Mesothelial cell of epicardium (in vitro differentiated cells): ENCODE measurements at regions not wholly inside any gene's neighbourhood (a gene's known extent, or its start where the extent isn't known, plus 50 kb on each side); places are given as distances from the start of the nearest gene placed in this dataset.

ENCODE experiments used
- DNase-seq, 2 experiments: peaks; one replicate each; pipeline ENCODE4 v3.0.0; 2021; ENCODE audit warnings: low spot score in 2 of 2; ENCODE audit not compliant: unreplicated experiment in 2 of 2
- H3K27ac Mint-ChIP-seq: 2 replicates; pipeline ENCODE4 v1.8.0; 2021; ENCODE audit warnings: mixed read lengths
- H3K27me3 Mint-ChIP-seq: 2 replicates; pipeline ENCODE4 v1.8.0; 2021; ENCODE audit warnings: low read depth, mixed read lengths
- H3K36me3 Mint-ChIP-seq: 2 replicates; pipeline ENCODE4 v1.8.0; 2021; ENCODE audit warnings: mixed read lengths
- H3K4me1 Mint-ChIP-seq: 2 replicates; pipeline ENCODE4 v1.8.0; 2021; ENCODE audit warnings: mixed read lengths
- H3K4me3 Mint-ChIP-seq: 2 replicates; pipeline ENCODE4 v1.8.0; 2021; ENCODE audit warnings: mild to moderate bottlenecking, moderate library complexity, mixed read lengths
- H3K9me3 Mint-ChIP-seq: 2 replicates; pipeline ENCODE4 v1.8.0; 2021; ENCODE audit warnings: mixed read lengths
- CTCF ChIP-seq: fragments of 200-600 bp; sonication (generic); IDR thresholded peaks from one replicate; pipeline ENCODE4 v1.5.0; 2021; ENCODE audit warnings: antibody characterized with exemption; ENCODE audit not compliant: unreplicated experiment

DNA sequence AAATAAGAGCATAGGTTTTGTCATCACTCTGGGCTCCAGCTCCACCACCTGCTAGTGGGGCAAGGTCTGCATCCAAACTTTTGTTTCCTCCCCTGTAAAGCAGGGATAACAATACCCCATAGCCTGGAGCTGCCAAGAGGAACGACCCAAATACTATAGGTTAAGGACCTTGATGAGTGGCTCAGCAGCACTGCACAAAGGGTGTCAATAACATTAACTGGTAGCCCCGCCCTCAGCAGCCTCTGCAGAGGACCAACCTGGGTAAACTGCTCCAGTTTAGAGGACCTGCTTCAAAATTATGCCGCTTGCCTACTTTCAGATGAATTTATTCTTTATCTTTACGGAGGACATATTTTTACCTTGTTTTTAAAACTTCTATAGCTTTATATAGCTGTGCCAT lies 65.8 kb upstream of the RIOK3 start:
- H3K4me3 Mint-ChIP-seq, result no peak overlapping the region
- no peak for DNase-seq
- H3K27me3 Mint-ChIP-seq, result no peaks in the 10 kb centered on the region
- peaks cover 16% of the 10 kb centered on the region for H3K36me3 Mint-ChIP-seq
- no peak overlapping the region for H3K27ac Mint-ChIP-seq
- no peaks in the 10 kb centered on the region for H3K9me3 Mint-ChIP-seq
- peaks cover 8% of the 10 kb centered on the region for H3K4me1 Mint-ChIP-seq
- TF ChIP-seq CTCF, result no peak

DNA sequence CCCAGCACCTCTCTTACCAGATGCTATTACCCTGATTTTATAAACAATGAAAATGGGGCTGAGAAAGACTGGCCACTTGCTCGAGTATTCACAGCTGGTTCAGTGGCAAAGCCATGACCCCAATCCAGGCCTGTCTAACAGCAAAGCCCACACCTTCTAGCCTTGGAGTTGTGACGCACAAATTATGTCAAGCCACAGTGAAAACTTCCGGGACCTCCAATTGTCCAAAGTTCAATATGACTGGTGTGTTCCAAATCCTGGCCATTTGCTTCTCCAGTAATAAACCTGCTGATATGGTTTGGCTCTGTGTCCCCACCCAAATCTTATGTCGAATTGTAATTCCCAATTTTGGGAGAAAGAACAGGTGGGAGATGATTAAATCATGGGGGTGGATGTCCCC lies 64.7 kb upstream of the RIOK3 start:
- no peaks in the 10 kb centered on the region for H3K9me3 Mint-ChIP-seq
- TF ChIP-seq CTCF, result no peak
- H3K4me1 Mint-ChIP-seq, result peaks cover 8% of the 10 kb centered on the region
- peaks cover 11% of the 10 kb centered on the region for H3K36me3 Mint-ChIP-seq
- no peak for DNase-seq
- H3K27ac Mint-ChIP-seq, result no peak overlapping the region
- no peak overlapping the region for H3K4me3 Mint-ChIP-seq
- no peaks in the 10 kb centered on the region for H3K27me3 Mint-ChIP-seq

- Mint-ChIP-seq H3K4me3 (no peak overlapping the region), H3K27me3 (no peaks in the 10 kb centered on the region), H3K9me3 (peaks cover 4% of the 10 kb centered on the region), H3K36me3 (peaks cover 7% of the 10 kb centered on the region), H3K27ac (no peak overlapping the region), H3K4me1 (peaks cover 4% of the 10 kb centered on the region)
- TF ChIP-seq CTCF, result no peak
- no peak for DNase-seq
Observed at GRCh38 chr18:23391156-23391555, 61.9 kb upstream of the RIOK3 start.

- peaks cover 11% of the 10 kb centered on the region for H3K4me1 Mint-ChIP-seq
- no peak for DNase-seq
- peaks cover 4% of the 10 kb centered on the region for H3K9me3 Mint-ChIP-seq
- H3K27ac Mint-ChIP-seq, result no peak overlapping the region
- H3K27me3 Mint-ChIP-seq, result no peaks in the 10 kb centered on the region
- no peak for TF ChIP-seq CTCF
- peaks cover 12% of the 10 kb centered on the region for H3K36me3 Mint-ChIP-seq
- no peak overlapping the region for H3K4me3 Mint-ChIP-seq
Observed at GRCh38 chr18:23397907-23398306, 55.2 kb upstream of the RIOK3 start.

- no peak for TF ChIP-seq CTCF
- no peak overlapping the region for H3K27ac Mint-ChIP-seq
- no peak for DNase-seq
- H3K36me3 Mint-ChIP-seq, result peaks cover 13% of the 10 kb centered on the region
- H3K4me1 Mint-ChIP-seq, result peaks cover 11% of the 10 kb centered on the region
- H3K9me3 Mint-ChIP-seq, result peaks cover 7% of the 10 kb centered on the region
- H3K4me3 Mint-ChIP-seq, result no peak overlapping the region
- no peaks in the 10 kb centered on the region for H3K27me3 Mint-ChIP-seq
Observed at GRCh38 chr18:23398401-23398800, 54.7 kb upstream of the RIOK3 start.

DNA sequence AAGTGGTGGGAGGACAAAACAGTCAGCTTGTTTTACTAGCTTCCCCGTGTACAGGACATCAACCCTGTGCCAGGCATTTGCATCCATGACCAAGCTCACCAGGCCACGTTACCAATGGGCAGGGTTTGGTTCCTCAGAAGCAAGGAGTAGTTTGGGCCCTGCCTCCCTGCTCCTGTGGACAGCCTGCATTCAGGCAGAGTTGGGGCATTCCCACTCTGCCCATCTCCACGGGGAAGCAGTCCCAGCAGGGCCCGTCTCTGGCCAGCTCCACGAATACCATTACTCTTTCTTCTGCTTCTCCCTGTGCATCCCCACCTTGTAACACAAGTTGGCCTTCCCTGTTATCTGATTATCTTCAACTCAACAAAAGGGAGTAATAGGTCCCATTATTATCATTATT lies 54.0 kb upstream of the RIOK3 start:
- DNase-seq, result no peak
- no peaks in the 10 kb centered on the region for H3K27me3 Mint-ChIP-seq
- no peak for TF ChIP-seq CTCF
- H3K4me3 Mint-ChIP-seq, result no peak overlapping the region
- H3K36me3 Mint-ChIP-seq, result peaks cover 14% of the 10 kb centered on the region
- no peak overlapping the region for H3K27ac Mint-ChIP-seq
- H3K9me3 Mint-ChIP-seq, result peaks cover 7% of the 10 kb centered on the region
- peaks cover 11% of the 10 kb centered on the region for H3K4me1 Mint-ChIP-seq
